HG03460 (cell line): ENCODE measurements at regions not wholly inside any gene's neighbourhood (a gene's known extent, or its start where the extent isn't known, plus 50 kb on each side); places are given as distances from the start of the nearest gene placed in this dataset.

ENCODE experiments used
- ATAC-seq: cut with Tn5 transposase; IDR thresholded peaks from one replicate; pipeline ENCODE4 v1.9.1; 2021; ENCODE audit not compliant: unreplicated experiment

- no peak for ATAC-seq
Observed at GRCh38 chr5:123808461-123809380, 296.7 kb downstream of the CSNK1G3 start.

- no peak for ATAC-seq
Observed at GRCh38 chr5:123807177-123807945, 295.4 kb downstream of the CSNK1G3 start.

GRCh38 chr5:123806644-123807043, 294.7 kb downstream of the CSNK1G3 start:
- no peak for ATAC-seq

GRCh38 chr5:123805300-123805699, 293.3 kb downstream of the CSNK1G3 start:
- ATAC-seq = no peak

GRCh38 chr5:123803359-123803758, 291.4 kb downstream of the CSNK1G3 start:
- ATAC-seq = no peak

GRCh38 chr5:123802298-123802951, 290.4 kb downstream of the CSNK1G3 start:
- ATAC-seq = no peak

- ATAC-seq = no peak
Observed at GRCh38 chr5:123800640-123801039, 288.7 kb downstream of the CSNK1G3 start.

- no peak for ATAC-seq
Observed at GRCh38 chr5:123795688-123796087, 283.7 kb downstream of the CSNK1G3 start.

GRCh38 chr5:123790226-123790625, 278.2 kb downstream of the CSNK1G3 start:
- no peak for ATAC-seq

- ATAC-seq = no peak
Observed at GRCh38 chr5:123787635-123788034, 275.7 kb downstream of the CSNK1G3 start.

GRCh38 chr5:123787136-123787535, 275.2 kb downstream of the CSNK1G3 start:
- no peak for ATAC-seq

GRCh38 chr5:123786411-123786810, 274.4 kb downstream of the CSNK1G3 start:
- ATAC-seq = no peak

- no peak for ATAC-seq
Observed at GRCh38 chr5:123785162-123786071, 273.4 kb downstream of the CSNK1G3 start.

- ATAC-seq = no peak
Observed at GRCh38 chr5:123783421-123783820, 271.4 kb downstream of the CSNK1G3 start.

- ATAC-seq = no peak
Observed at GRCh38 chr5:123778641-123779040, 266.7 kb downstream of the CSNK1G3 start.

- no peak for ATAC-seq
Observed at GRCh38 chr5:123776761-123777160, 264.8 kb downstream of the CSNK1G3 start.

GRCh38 chr5:123771715-123772114, 259.7 kb downstream of the CSNK1G3 start:
- ATAC-seq = no peak

GRCh38 chr5:123763201-123763600, 251.2 kb downstream of the CSNK1G3 start:
- ATAC-seq = no peak

GRCh38 chr5:123756816-123757215, 244.8 kb downstream of the CSNK1G3 start:
- ATAC-seq = no peak

GRCh38 chr5:123756318-123756665, 244.3 kb downstream of the CSNK1G3 start:
- ATAC-seq = no peak
